GM12891 (cell line): ENCODE measurements at regions not wholly inside any gene's neighbourhood (a gene's known extent, or its start where the extent isn't known, plus 50 kb on each side); places are given as distances from the start of the nearest gene placed in this dataset.

Experiments used
- DNase-seq: peaks from one replicate; pipeline ENCODE4 v3.0.0; 2011; ENCODE audit warnings: low spot score; ENCODE audit not compliant: insufficient read length
- FAIRE-seq: peaks from 2 replicates; lab custom pipeline; 2011; peaks lifted over from hg19 to GRCh38; lab: Jason Lieb, UNC
- PAX5 ChIP-seq: IDR thresholded peaks from 2 replicates; pipeline ENCODE4 v1.6.1; 2011; ENCODE audit warnings: low read length, moderate library complexity, mild to moderate bottlenecking; ENCODE audit not compliant: insufficient read depth, severe bottlenecking
- POLR2A ChIP-seq: IDR thresholded peaks from 2 replicates; pipeline ENCODE4 v1.6.1; 2011; ENCODE audit warnings: low read depth, low read length, control low read depth
- POLR2AphosphoS5 ChIP-seq: IDR thresholded peaks from 2 replicates; pipeline ENCODE4 v1.6.1; 2011; ENCODE audit warnings: low read depth, low read length, control low read depth
- POU2F2 ChIP-seq: IDR thresholded peaks from 2 replicates; pipeline ENCODE4 v1.6.1; 2011; ENCODE audit warnings: low read depth, mild to moderate bottlenecking, control low read depth, low read length, moderate library complexity
- SPI1 ChIP-seq: IDR thresholded peaks from 2 replicates; pipeline ENCODE4 v1.6.1; 2011; ENCODE audit warnings: low read depth, low read length, control low read depth
- TAF1 ChIP-seq: IDR thresholded peaks from 2 replicates; pipeline ENCODE4 v1.6.1; 2011; ENCODE audit warnings: low read depth, low read length, control low read depth

DNA sequence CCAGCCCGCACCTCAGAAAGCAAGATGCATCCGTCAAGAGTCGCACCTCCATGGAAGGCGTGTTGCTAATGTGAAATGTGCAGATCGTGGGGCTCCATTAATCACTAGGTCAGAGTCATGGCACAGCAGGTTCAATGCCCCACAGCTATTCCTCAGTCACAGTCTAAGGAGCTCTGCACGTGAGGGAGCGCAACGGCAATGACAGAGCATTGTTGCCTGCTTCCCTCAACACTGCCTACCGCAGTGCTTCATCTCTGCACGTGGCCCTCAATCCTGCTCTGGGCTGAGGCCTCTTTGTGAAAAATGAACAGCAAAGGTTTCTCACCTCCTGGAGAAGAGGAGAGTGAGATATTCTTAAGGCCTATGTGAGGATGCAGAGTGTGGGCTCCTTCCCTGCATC lies 995.2 kb upstream of the TMEM132C start:
- FAIRE-seq (no peak), DNase-seq (no peak)

DNA sequence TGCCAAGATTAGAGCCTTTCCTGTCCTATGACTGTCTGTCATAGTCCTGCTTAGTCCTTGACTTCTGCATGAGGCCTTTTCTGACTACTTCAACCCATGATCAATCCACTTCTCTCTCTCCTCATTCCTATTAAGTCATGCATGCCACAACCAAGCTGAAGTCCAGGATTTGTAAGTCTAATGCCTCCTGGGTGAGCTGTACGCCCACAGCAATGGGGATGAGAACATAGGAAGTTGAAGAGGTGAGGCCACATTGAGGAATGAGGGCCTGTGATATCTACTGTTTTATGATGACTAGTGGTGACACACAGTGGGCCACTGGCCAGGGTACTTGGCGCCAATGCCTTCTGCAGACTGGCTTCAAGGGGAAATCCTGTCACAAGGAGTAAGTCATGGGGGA lies 994.1 kb upstream of the TMEM132C start:
- DNase-seq, result no peak
- FAIRE-seq, result no peak

More for the DNA sequence above, 995.2 kb upstream of the TMEM132C start:
- TF ChIP-seq SPI1, result no peak
- no peak for TF ChIP-seq POLR2AphosphoS5
- no peak for TF ChIP-seq POU2F2
- TF ChIP-seq PAX5, result no peak
- TF ChIP-seq POLR2A, result no peak

DNA sequence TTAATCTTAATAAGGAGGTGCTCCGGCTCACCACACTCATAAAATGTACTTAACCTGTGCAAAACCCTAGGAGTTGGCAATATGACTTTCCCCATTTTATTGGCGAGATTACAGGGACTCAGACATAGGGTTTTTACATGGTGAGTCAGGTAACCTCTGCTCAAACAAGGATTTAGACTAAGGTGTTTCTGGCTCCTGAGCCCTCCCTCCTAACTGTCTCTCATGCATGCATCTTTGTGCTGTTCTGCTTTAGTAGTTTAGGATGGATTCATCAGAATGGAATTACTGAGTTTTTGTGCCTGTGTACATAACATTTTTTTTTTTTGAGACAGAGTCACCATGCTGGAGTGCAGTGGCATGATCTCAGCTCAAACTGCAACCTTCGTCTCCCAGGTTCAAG lies 993.3 kb upstream of the TMEM132C start:
- FAIRE-seq, result no peak
- no peak for DNase-seq
- TF ChIP-seq TAF1 (no peak), POLR2AphosphoS5 (no peak), SPI1 (no peak), PAX5 (no peak), POLR2A (no peak), POU2F2 (no peak)

More for the DNA sequence above, 994.1 kb upstream of the TMEM132C start:
- TF ChIP-seq PAX5, result no peak
- TF ChIP-seq TAF1, result no peak
- TF ChIP-seq POLR2AphosphoS5, result no peak
- TF ChIP-seq SPI1, result no peak
- no peak for TF ChIP-seq POU2F2

DNA sequence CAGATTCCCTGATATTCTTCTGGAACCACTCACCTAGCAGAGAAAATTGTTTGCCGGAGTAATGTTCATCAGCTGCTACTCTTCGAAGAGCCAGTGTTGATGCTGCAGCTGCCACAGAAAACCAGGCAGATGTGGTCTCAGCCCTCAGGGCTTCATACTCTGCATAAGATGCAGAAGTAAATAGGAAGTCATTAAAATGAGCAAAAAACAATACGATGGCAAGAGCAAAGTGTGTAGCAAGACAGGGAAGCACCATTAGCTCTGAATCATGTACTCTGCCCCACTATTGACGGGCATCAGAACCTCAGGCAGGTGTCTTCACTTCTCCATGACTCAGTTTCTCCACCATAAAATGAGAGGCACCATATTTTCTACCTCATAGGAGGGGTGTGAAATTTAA lies 991.6 kb upstream of the TMEM132C start:
- FAIRE-seq (no peak), DNase-seq (no peak)
- TF ChIP-seq SPI1 (no peak), TAF1 (no peak), POLR2A (no peak), POU2F2 (no peak), POLR2AphosphoS5 (no peak), PAX5 (no peak)

DNA sequence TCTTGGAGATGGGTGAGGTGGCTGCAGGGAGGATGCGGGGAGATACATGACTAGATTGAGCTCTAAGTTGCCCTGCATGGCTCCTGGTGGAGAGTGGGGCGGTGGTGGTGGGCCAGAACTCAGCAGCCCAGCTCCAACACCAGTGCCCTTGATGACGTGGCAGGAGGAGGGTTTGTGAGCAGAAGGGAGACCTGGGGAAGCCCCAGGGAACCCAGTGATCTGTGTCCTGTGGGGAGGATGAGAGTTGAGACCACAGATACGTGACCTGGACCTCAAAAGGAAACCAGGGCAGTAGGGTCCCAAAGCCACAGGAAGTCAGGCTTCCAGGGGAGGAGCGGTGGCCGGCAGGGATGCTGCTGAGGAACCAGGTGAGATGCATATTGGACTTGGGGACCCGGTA lies 989.1 kb upstream of the TMEM132C start:
- FAIRE-seq, result no peak
- TF ChIP-seq POLR2AphosphoS5 (no peak), TAF1 (no peak), POLR2A (no peak), POU2F2 (no peak), SPI1 (no peak), PAX5 (no peak)
- no peak for DNase-seq

DNA sequence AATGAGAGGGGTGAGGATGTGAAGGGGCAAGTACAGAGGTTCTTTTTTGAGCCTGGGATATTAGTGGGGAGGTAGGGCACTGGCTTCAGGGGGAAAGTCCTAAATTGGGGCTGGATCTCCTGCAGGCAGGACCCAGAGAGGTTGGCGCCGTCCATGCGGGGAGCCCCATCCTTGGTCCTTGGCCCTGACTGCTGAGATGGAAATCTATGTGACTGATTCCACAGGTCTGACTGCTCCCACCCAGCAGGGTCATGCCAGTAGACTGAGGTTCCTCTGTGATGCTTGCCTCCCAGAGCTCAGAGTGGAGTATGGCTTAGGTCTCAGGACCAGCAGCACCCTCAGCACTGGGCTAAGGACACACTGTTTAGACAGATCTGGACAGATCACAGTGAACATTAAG lies 988.6 kb upstream of the TMEM132C start:
- DNase-seq (no peak), FAIRE-seq (no peak)
- TF ChIP-seq POLR2A (no peak), POLR2AphosphoS5 (no peak), PAX5 (no peak), POU2F2 (no peak), TAF1 (no peak), SPI1 (no peak)

DNA sequence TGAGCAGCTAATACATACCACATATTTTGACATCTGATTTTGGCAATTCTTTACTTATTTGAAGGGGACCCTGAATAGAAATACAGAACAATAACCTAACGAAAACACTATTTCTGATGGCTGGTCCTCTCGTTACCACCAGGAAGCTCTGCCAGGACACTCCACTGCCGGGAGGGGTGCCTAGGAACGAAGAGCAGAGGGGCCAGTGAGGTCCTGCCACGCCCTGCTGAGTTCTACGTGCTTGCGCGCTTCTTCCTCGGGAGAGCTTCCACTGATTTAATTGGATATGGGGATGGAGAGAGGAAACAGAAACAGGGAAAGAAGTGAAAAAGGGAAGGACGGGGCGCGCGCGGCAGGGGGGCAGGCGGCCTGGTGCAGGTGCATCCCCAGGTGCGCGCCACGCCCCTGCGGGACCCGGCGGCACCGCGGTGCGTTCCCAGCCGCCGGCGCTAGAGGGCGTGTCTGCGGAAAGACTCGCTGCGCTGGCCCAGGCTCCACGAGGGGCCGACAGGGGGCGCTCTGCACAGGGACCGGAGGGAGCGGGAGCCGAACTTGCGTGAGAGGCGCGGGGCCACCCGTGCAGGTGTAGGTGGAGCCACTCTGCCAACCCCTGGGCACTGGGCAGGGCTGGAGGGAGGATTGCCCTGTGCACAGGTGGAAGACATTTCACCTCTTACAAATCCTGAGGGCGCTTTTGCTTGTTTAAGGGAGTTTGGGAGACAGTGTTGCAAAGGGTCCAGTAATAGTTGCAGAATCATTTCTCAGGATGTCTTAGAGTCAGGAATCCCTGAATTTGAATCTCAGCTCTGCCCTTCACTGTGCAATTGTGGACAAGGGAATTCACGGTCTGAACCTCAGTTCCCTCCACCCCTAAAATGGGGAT lies 986.3 kb upstream of the TMEM132C start:
- DNase-seq (peak; percentile 60), FAIRE-seq (peak; percentile 50)
- TF ChIP-seq POU2F2, result no peak
- TF ChIP-seq SPI1, result no peak
- TF ChIP-seq PAX5, result no peak
- no peak for TF ChIP-seq POLR2AphosphoS5
- no peak for TF ChIP-seq TAF1
- no peak for TF ChIP-seq POLR2A

DNA sequence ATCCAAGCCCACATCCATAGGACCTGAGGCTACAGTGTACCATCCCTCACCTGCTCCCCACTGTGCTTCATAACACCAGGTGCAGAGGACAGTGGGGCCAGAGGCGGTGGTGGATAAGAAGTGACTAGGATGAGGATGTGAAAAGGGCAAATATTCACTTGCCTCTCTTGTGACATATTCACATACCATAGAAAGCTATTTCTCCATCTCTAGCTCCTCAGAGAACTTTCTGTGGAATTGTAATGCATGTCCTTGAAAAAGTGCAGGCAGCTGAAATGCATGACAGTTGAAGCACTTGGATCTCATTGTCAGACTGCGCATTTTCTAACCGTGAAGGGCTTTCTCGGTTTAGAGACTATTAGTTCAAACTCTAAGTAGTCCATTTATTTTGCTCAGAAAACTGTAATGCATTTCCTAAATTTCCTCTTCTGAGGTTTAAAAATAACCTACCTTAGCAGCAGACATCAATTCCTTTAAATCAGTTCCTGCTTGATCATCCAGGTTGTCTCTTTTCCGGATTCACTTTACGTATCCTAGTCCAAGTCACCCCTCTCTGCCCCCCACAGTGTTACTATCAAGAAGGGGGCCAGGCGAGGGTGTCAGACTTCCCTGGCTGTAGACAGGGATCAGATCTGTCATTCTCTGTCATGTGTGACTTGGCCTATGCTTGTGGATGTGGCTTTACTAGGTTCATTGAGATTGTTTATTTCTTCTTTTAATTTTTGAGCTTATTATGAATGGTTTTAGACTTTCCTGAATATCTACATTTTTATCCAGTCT lies 984.0 kb upstream of the TMEM132C start:
- FAIRE-seq (no peak), DNase-seq (no peak)
- TF ChIP-seq PAX5 (no peak), POLR2A (no peak), SPI1 (no peak), POU2F2 (no peak), POLR2AphosphoS5 (no peak), TAF1 (no peak)

DNA sequence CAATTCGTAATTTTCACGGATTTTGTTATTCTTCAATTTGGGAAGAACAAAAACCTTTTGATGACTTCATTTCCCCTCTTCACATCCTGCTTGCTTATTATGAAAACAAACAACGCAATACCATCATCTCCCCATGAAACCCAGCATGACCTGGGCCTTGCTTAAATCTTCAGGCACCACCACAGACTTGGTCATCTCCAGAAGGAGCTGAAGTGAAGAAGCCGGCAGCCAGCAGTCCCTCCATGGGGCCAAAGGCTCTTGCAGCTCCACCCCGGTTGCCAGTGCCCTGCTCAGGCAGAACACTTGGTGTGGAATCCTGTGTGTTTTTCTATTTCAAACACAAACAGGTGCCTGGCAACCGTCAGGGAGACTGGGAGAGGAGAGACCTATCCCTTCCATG lies 982.9 kb upstream of the TMEM132C start:
- TF ChIP-seq TAF1, result no peak
- no peak for TF ChIP-seq POLR2A
- TF ChIP-seq PAX5, result no peak
- no peak for TF ChIP-seq POU2F2
- TF ChIP-seq SPI1, result no peak
- no peak for TF ChIP-seq POLR2AphosphoS5
- DNase-seq (no peak), FAIRE-seq (no peak)
